ENCODE measurements at regions not wholly inside any gene's neighbourhood (a gene's known extent, or its start where the extent isn't known, plus 50 kb on each side); places are given as distances from the start of the nearest gene placed in this dataset.

GRCh38 chr6:10465629-10466499 is 51.0 kb upstream of the TFAP2A start:
- in situ Hi-C loops (cut with HindIII; ENCODE audit: low pct_ligation_motif_present, low pct_unique_long_range_greater_than_20kb, low sequenced_read_pairs), result no loop called here
- peak; percentile 57 for DNase-seq
